Activated naive CD4-positive, alpha-beta T cell treated with anti-CD3 and anti-CD28 coated beads for 36 hours (primary cell): ENCODE measurements at regions not wholly inside any gene's neighbourhood (a gene's known extent, or its start where the extent isn't known, plus 50 kb on each side); places are given as distances from the start of the nearest gene placed in this dataset.

Source experiments
- CTCF ChIA-PET: fragments of 350-600 bp; sonication (Branson Sonifier 250); formaldehyde crosslinking; loops from one replicate; lab custom pipeline; 2021; ENCODE audit warnings: antibody characterized with exemption; lab: Charles Lee
- DNase-seq: peaks from one replicate; pipeline ENCODE4 v3.0.0-alpha.2; 2020
- H3K27ac Mint-ChIP-seq: one replicate; pipeline ENCODE4 v1.8.0; 2021; ENCODE audit warnings: mild to moderate bottlenecking, mixed read lengths
- H3K27me3 Mint-ChIP-seq: one replicate; pipeline ENCODE4 v1.8.0; 2021; ENCODE audit warnings: low read depth, mixed read lengths
- H3K36me3 Mint-ChIP-seq: one replicate; pipeline ENCODE4 v1.8.0; 2021; ENCODE audit warnings: low read depth, mixed read lengths
- H3K4me1 Mint-ChIP-seq: one replicate; pipeline ENCODE4 v1.8.0; 2021; ENCODE audit warnings: low read depth, mixed read lengths
- H3K4me3 Mint-ChIP-seq: one replicate; pipeline ENCODE4 v1.8.0; 2021; ENCODE audit warnings: mild to moderate bottlenecking, moderate library complexity, mixed read lengths
- H3K9me3 Mint-ChIP-seq: one replicate; pipeline ENCODE4 v1.8.0; 2021; ENCODE audit warnings: mixed read lengths
- intact Hi-C: fragments of 100-400 bp; cut with micrococcal nuclease; formaldehyde crosslinking; loops from one replicate; pipeline ENCODE4 v1.15.1; 2023

- intact Hi-C loops, result no loop called here
- H3K27ac Mint-ChIP-seq, result no peak overlapping the region
- no peaks in the 10 kb centered on the region for H3K36me3 Mint-ChIP-seq
- peaks cover 4% of the 10 kb centered on the region for H3K27me3 Mint-ChIP-seq
- H3K4me1 Mint-ChIP-seq, result no peaks in the 10 kb centered on the region
- CTCF ChIA-PET, result interaction anchor here (0.7 kb wide), 1 partner anchor 32 kb away, joined by 3 read pairs; no protein-coding TSS in a partner anchor
- no peaks in the 10 kb centered on the region for H3K9me3 Mint-ChIP-seq
- no peak for DNase-seq
- H3K4me3 Mint-ChIP-seq, result no peak overlapping the region
Measured at GRCh38 chr6:108744996-108745395, 103.2 kb upstream of the ARMC2 start.

GRCh38 chr6:108745664-108746336, 102.4 kb upstream of the ARMC2 start:
- Mint-ChIP-seq H3K27me3 (peaks cover 4% of the 10 kb centered on the region), H3K36me3 (no peaks in the 10 kb centered on the region), H3K9me3 (no peaks in the 10 kb centered on the region), H3K4me3 (no peak overlapping the region), H3K27ac (no peak overlapping the region), H3K4me1 (no peaks in the 10 kb centered on the region)
- intact Hi-C loops, result no loop called here
- DNase-seq, result no peak
- CTCF ChIA-PET, result no interaction called here

- Mint-ChIP-seq H3K9me3 (no peaks in the 10 kb centered on the region), H3K36me3 (no peaks in the 10 kb centered on the region), H3K4me1 (no peaks in the 10 kb centered on the region), H3K27me3 (peaks cover 4% of the 10 kb centered on the region), H3K4me3 (no peak overlapping the region), H3K27ac (no peak overlapping the region)
- no peak for DNase-seq
- intact Hi-C loops, result no loop called here
- CTCF ChIA-PET, result no interaction called here
Measured at GRCh38 chr6:108746366-108746765, 101.9 kb upstream of the ARMC2 start.

GRCh38 chr6:108746836-108747575, 101.2 kb upstream of the ARMC2 start:
- intact Hi-C loops, result no loop called here
- Mint-ChIP-seq H3K36me3 (no peaks in the 10 kb centered on the region), H3K27ac (no peak overlapping the region), H3K9me3 (no peaks in the 10 kb centered on the region), H3K27me3 (peaks cover 4% of the 10 kb centered on the region), H3K4me1 (no peaks in the 10 kb centered on the region), H3K4me3 (no peak overlapping the region)
- CTCF ChIA-PET, result no interaction called here
- no peak for DNase-seq

GRCh38 chr6:108748055-108748454, 100.2 kb upstream of the ARMC2 start:
- no peaks in the 10 kb centered on the region for H3K9me3 Mint-ChIP-seq
- intact Hi-C loops, result no loop called here
- no peak for DNase-seq
- no peak overlapping the region for H3K27ac Mint-ChIP-seq
- CTCF ChIA-PET, result no interaction called here
- no peak overlapping the region for H3K4me3 Mint-ChIP-seq
- no peaks in the 10 kb centered on the region for H3K36me3 Mint-ChIP-seq
- H3K4me1 Mint-ChIP-seq, result no peaks in the 10 kb centered on the region
- H3K27me3 Mint-ChIP-seq, result peaks cover 4% of the 10 kb centered on the region

GRCh38 chr6:108748959-108749358, 99.3 kb upstream of the ARMC2 start:
- CTCF ChIA-PET, result interaction anchor here (1.0 kb wide), 1 partner anchor 100 kb away, joined by 3 read pairs; no protein-coding TSS in a partner anchor
- Mint-ChIP-seq H3K27me3 (peaks cover 4% of the 10 kb centered on the region), H3K27ac (no peak overlapping the region), H3K36me3 (no peaks in the 10 kb centered on the region), H3K4me1 (no peaks in the 10 kb centered on the region), H3K9me3 (no peaks in the 10 kb centered on the region), H3K4me3 (no peak overlapping the region)
- intact Hi-C loops, result no loop called here
- DNase-seq, result no peak

- DNase-seq, result no peak
- no peaks in the 10 kb centered on the region for H3K9me3 Mint-ChIP-seq
- no peak overlapping the region for H3K27ac Mint-ChIP-seq
- intact Hi-C loops, result no loop called here
- H3K4me3 Mint-ChIP-seq, result no peak overlapping the region
- CTCF ChIA-PET, result interaction anchor here (1.5 kb wide), 1 partner anchor 12 kb away, joined by 4 read pairs; no protein-coding TSS in a partner anchor
- H3K4me1 Mint-ChIP-seq, result no peaks in the 10 kb centered on the region
- H3K36me3 Mint-ChIP-seq, result no peaks in the 10 kb centered on the region
- peaks cover 2% of the 10 kb centered on the region for H3K27me3 Mint-ChIP-seq
Measured at GRCh38 chr6:108750801-108751200, 97.4 kb upstream of the ARMC2 start.

GRCh38 chr6:108751282-108751681, 96.9 kb upstream of the ARMC2 start:
- peaks cover 2% of the 10 kb centered on the region for H3K27me3 Mint-ChIP-seq
- intact Hi-C loops, result no loop called here
- no peak for DNase-seq
- no peak overlapping the region for H3K27ac Mint-ChIP-seq
- no peaks in the 10 kb centered on the region for H3K4me1 Mint-ChIP-seq
- H3K9me3 Mint-ChIP-seq, result no peaks in the 10 kb centered on the region
- no peaks in the 10 kb centered on the region for H3K36me3 Mint-ChIP-seq
- H3K4me3 Mint-ChIP-seq, result no peak overlapping the region
- CTCF ChIA-PET, result no interaction called here

- DNase-seq, result no peak
- Mint-ChIP-seq H3K4me3 (no peak overlapping the region), H3K27me3 (peaks cover 2% of the 10 kb centered on the region), H3K27ac (no peak overlapping the region), H3K36me3 (no peaks in the 10 kb centered on the region), H3K4me1 (no peaks in the 10 kb centered on the region), H3K9me3 (no peaks in the 10 kb centered on the region)
- CTCF ChIA-PET, result interaction anchor here (0.7 kb wide), 1 partner anchor 23 kb away, joined by 3 read pairs; no protein-coding TSS in a partner anchor
- intact Hi-C loops, result no loop called here
Measured at GRCh38 chr6:108751851-108752732, 96.1 kb upstream of the ARMC2 start.

GRCh38 chr6:108752733-108753590, 95.3 kb upstream of the ARMC2 start:
- H3K27ac Mint-ChIP-seq, result no peak overlapping the region
- DNase-seq, result no peak
- no peaks in the 10 kb centered on the region for H3K36me3 Mint-ChIP-seq
- intact Hi-C loops, result no loop called here
- no peaks in the 10 kb centered on the region for H3K4me1 Mint-ChIP-seq
- H3K27me3 Mint-ChIP-seq, result peaks cover 2% of the 10 kb centered on the region
- CTCF ChIA-PET, result no interaction called here
- no peaks in the 10 kb centered on the region for H3K9me3 Mint-ChIP-seq
- H3K4me3 Mint-ChIP-seq, result no peak overlapping the region

- CTCF ChIA-PET, result interaction anchor here (1.1 kb wide), 1 partner anchor 80 kb away, joined by 3 read pairs; no protein-coding TSS in a partner anchor
Measured at GRCh38 chr6:108755257-108756240, 92.7 kb upstream of the ARMC2 start.

More at GRCh38 chr6:108755257-108756240, 92.7 kb upstream of the ARMC2 start:
- DNase-seq, result no peak
- intact Hi-C loops, result no loop called here
- Mint-ChIP-seq H3K27me3 (peaks cover 2% of the 10 kb centered on the region), H3K4me3 (no peak overlapping the region), H3K4me1 (no peaks in the 10 kb centered on the region), H3K27ac (no peak overlapping the region), H3K36me3 (no peaks in the 10 kb centered on the region), H3K9me3 (no peaks in the 10 kb centered on the region)
